ENCODE measurements at regions not wholly inside any gene's neighbourhood (a gene's known extent, or its start where the extent isn't known, plus 50 kb on each side); places are given as distances from the start of the nearest gene placed in this dataset.

GRCh38 chr16:63361032-63361624, 1324.9 kb upstream of the CDH8 start:
- DNase-seq (ENCODE audit: low read depth in 3 of 3, low spot score in 2 of 3): peak in 2 of 3 donors; percentile 19 to 36

- DNase-seq (ENCODE audit: low read depth in 3 of 3, low spot score in 2 of 3): no peak
These were observed 1313.7 kb upstream of the CDH8 start for GRCh38 chr16:63349961-63350360.

GRCh38 chr16:63346000-63346399, 1309.8 kb upstream of the CDH8 start:
- DNase-seq (ENCODE audit: low read depth in 3 of 3, low spot score in 2 of 3): no peak

- DNase-seq (ENCODE audit: low read depth in 3 of 3, low spot score in 2 of 3): no peak
These were observed 1301.0 kb upstream of the CDH8 start for GRCh38 chr16:63337264-63337663.

GRCh38 chr16:63331111-63331510, 1294.9 kb upstream of the CDH8 start:
- no peak for DNase-seq (ENCODE audit: low read depth in 3 of 3, low spot score in 2 of 3)

GRCh38 chr16:63326736-63327339, 1290.6 kb upstream of the CDH8 start:
- no peak for DNase-seq (ENCODE audit: low read depth in 3 of 3, low spot score in 2 of 3)

GRCh38 chr16:63323722-63324705, 1287.8 kb upstream of the CDH8 start:
- DNase-seq (ENCODE audit: low read depth in 3 of 3, low spot score in 2 of 3): no peak

GRCh38 chr16:63323055-63323454, 1286.8 kb upstream of the CDH8 start:
- no peak for DNase-seq (ENCODE audit: low read depth in 3 of 3, low spot score in 2 of 3)

GRCh38 chr16:63315229-63315628, 1279.0 kb upstream of the CDH8 start:
- DNase-seq (ENCODE audit: low read depth in 3 of 3, low spot score in 2 of 3): no peak

GRCh38 chr16:63312346-63312745, 1276.1 kb upstream of the CDH8 start:
- DNase-seq (ENCODE audit: low read depth in 3 of 3, low spot score in 2 of 3): no peak

GRCh38 chr16:63311313-63311712, 1275.1 kb upstream of the CDH8 start:
- DNase-seq (ENCODE audit: low read depth in 3 of 3, low spot score in 2 of 3): no peak

- no peak for DNase-seq (ENCODE audit: low read depth in 3 of 3, low spot score in 2 of 3)
These were observed 1266.6 kb upstream of the CDH8 start for GRCh38 chr16:63302811-63303210.

GRCh38 chr16:63301349-63301748, 1265.1 kb upstream of the CDH8 start:
- DNase-seq (ENCODE audit: low read depth in 3 of 3, low spot score in 2 of 3): no peak

- no peak for DNase-seq (ENCODE audit: low read depth in 3 of 3, low spot score in 2 of 3)
These were observed 1262.8 kb upstream of the CDH8 start for GRCh38 chr16:63298993-63299392.

- DNase-seq (ENCODE audit: low read depth in 3 of 3, low spot score in 2 of 3): no peak
These were observed 1255.8 kb upstream of the CDH8 start for GRCh38 chr16:63292036-63292435.

- DNase-seq (ENCODE audit: low read depth in 3 of 3, low spot score in 2 of 3): peak in 2 of 3 donors; percentile 25 to 30
These were observed 1253.7 kb upstream of the CDH8 start for GRCh38 chr16:63289834-63290460.

GRCh38 chr16:63287401-63287800, 1251.2 kb upstream of the CDH8 start:
- no peak for DNase-seq (ENCODE audit: low read depth in 3 of 3, low spot score in 2 of 3)

- peak in 1 of 3 donors; percentile 23 for DNase-seq (ENCODE audit: low read depth in 3 of 3, low spot score in 2 of 3)
These were observed 1247.5 kb upstream of the CDH8 start for GRCh38 chr16:63283721-63284120.

GRCh38 chr16:63244631-63245030, 1208.4 kb upstream of the CDH8 start:
- DNase-seq (ENCODE audit: low read depth in 3 of 3, low spot score in 2 of 3): no peak

- DNase-seq (ENCODE audit: low read depth in 3 of 3, low spot score in 2 of 3): no peak
These were observed 1205.3 kb upstream of the CDH8 start for GRCh38 chr16:63241497-63242028.

GRCh38 chr16:63239065-63239570, 1202.9 kb upstream of the CDH8 start:
- no peak for DNase-seq (ENCODE audit: low read depth in 3 of 3, low spot score in 2 of 3)
